ENCODE measurements at regions not wholly inside any gene's neighbourhood (a gene's known extent, or its start where the extent isn't known, plus 50 kb on each side); places are given as distances from the start of the nearest gene placed in this dataset.
A peak's percentile ranks its signal among the peaks of the same experiment; 100 is the strongest.
"Not testable (repeated sequence)": the region's sequence is repeated elsewhere in the genome, so short reads cannot be mapped to it uniquely, and the experiment has no call there.

- DNase-seq (ENCODE audit: low read depth) = no peak
These were observed 62.6 kb downstream of the ZIC1 start for GRCh38 chr3:147471741-147472140.

DNA sequence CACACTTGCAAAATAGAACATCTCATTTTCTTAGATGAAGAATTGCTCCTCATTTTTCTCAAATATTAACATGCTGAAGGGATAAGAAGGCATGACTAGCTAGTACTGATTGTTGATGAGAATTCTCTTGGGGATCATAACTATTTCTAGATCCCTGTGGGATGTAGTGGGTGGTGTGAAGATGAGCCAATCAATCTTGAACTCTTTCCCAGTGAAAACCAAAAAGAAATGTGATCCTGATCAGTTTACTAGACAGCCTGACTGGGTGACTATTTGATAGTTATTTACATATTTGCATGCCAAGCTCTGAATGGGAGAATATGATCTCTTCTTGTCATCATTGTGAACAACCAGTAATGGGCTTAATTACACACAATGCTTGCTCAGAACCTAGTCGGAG, 63.7 kb downstream of the ZIC1 start:
- DNase-seq (ENCODE audit: low read depth) = no peak

GRCh38 chr3:147483145-147483544, 74.0 kb downstream of the ZIC1 start:
- no peak for DNase-seq (ENCODE audit: low read depth)

DNA sequence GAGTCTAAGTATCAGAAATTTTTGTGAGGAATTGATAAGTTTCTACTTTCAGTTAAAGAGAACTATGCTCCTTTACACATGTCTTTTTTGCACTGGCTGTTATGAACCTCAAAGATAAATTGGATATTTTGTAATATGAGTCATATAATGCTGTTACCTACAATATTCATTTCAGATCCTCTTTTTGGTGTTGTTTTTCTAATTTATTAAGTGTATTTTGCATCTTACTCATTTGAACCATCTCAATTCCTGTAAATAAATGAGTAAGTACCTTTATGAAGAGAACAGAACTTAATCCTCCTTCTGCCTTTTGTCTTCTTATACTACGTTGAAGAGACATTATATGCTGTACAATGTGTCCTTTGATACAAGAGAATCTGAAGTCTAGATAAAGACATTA, 74.4 kb downstream of the ZIC1 start:
- DNase-seq (ENCODE audit: low read depth) = no peak

DNA sequence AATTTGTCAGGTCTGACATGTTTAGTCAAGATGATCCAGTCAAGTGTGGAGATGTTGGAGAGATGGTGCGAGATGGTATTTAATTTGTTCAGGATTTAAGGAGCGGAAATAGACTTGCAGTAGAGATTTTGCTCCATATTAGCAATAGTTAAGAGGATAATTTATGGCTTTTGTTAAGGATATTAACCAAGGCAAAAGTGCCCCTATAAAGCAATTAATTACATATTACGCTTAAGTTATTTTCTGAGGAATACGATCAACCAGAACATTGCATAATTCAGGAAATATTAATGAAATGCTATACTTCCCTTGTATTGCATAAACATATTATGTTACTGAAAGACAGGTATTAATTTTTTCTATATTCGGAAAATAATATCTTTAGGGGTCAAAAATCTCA, 83.9 kb downstream of the ZIC1 start:
- no peak for DNase-seq (ENCODE audit: low read depth)

GRCh38 chr3:147493666-147494065, 84.5 kb downstream of the ZIC1 start:
- no peak for DNase-seq (ENCODE audit: low read depth)

- no peak for DNase-seq (ENCODE audit: low read depth)
These were observed 88.1 kb downstream of the ZIC1 start for GRCh38 chr3:147497286-147497685.

DNA sequence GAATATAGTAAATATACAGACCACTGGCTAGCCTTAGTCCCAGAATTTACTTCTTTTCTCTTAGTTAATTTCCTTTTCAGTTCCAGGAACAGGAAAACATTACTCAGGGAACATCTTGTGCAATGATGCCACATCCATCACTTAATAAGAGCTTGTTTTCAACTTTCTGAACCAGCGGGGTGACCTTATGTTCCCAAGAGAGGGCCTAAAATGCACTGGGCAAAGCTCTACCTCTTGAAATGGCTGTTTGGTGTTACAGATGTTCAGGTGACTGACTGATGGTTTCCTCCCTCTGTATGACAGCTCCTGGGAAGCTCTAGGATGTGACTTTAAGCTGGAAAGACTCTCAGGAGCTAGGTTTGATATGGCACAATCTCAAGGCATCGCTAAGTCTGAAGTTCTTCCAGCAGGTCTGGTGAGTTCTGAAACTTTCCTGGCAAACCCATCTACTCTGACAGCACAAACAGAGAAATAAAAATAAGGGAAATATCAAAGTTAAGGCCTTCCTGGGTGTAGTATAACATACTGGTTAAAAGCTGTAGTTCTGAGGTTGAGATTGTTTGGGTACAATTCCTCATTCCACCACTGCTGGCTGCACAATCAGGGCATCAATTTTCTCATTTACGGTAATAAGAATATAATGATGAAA, 98.6 kb downstream of the ZIC1 start:
- peak; percentile 32 for DNase-seq (ENCODE audit: low read depth)

GRCh38 chr3:147509448-147509847, 100.3 kb downstream of the ZIC1 start:
- no peak for DNase-seq (ENCODE audit: low read depth)

DNA sequence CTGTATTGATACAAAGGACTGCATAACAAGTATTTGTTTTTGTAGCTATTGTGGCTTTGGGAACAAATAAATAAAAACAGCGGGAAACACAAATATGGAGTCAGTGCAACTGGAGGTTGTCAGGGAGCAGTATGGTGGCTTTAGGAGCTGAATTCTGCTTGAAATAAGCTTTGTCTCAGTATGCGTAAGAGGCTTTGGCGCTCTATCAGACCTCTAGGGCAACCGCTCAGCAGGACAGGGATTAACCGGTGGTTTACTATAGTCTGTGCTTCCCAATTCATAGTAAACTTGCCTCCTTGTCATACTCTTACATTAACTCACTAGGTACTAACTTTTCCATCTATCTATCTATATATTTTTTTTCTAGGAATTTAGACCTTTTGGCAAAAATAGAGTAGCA, 104.6 kb downstream of the ZIC1 start:
- no peak for DNase-seq (ENCODE audit: low read depth)

DNA sequence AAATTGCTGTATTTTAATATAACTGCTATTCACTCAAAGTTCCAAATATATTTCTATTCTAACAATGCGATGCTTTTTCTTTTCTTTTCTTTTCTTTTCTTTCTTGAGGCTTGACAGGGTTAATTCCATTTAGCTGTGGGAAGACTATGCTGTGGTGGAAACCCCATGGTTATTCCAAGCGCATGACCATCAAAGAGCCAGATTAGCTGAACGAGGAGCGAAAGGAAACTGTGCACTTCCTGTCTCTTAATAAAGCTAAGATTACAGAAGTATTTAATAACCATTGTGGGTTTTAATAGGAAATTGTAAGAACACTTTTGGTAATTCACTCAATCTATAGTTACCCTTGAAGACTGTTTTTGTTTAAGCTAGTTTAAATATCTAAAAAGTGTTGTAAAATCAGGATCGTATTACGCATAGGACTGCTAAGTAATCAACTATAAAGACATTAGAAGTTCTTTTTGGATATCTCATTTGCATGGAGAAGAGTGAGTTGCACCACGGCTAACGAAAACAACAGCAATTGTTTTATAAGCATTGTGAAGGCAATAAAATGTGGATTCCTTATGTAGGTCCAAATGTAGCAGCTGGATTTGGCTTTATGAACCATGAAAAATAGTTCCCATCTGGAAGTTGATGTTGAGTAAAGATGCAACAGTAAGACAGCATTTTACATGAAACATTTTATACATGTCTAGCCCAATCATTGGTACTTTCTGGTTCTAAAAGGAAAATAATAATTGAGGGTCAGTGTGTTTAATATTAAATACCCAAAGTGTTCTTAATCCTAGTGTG, 105.4 kb downstream of the ZIC1 start:
- DNase-seq (ENCODE audit: low read depth) = no peak

DNA sequence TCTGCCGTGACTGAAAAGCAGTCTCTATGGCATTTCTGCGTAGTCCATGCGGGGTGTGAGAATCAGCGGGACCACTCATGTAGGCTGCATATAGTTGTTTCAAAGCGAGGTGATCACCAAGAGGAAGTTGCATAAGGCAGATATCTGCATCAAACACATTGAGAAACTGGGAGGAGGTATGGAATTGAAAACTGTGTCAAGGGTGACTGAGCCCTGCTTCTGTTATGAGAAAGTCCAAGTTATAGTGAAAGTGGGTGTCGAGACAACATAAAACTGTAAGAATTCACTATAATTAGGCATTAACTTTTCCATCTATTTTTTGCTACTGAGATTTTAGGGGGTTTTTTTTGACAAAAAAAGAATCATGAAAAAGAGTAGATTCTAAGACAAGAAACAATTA, 109.3 kb downstream of the ZIC1 start:
- no peak for DNase-seq (ENCODE audit: low read depth)

DNA sequence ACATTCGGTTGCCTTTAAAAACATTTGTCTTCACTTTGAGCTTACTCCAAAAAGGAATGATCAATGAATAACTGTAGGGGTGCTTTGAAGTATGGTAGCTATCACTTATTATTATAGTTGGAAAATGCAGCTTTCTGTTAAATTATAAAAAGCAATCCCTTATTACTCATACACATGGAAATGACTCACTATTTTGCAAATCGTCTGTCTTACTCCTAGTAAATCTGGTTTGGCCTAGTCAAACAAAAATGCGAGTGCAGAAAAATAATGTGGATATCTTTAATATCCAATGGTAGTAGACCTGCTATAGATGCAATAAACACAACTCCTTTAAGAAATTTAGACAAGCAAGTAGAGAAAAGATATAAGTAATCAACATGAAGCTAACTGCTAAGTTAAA, 112.5 kb downstream of the ZIC1 start:
- peak; percentile 47 for DNase-seq (ENCODE audit: low read depth)

DNA sequence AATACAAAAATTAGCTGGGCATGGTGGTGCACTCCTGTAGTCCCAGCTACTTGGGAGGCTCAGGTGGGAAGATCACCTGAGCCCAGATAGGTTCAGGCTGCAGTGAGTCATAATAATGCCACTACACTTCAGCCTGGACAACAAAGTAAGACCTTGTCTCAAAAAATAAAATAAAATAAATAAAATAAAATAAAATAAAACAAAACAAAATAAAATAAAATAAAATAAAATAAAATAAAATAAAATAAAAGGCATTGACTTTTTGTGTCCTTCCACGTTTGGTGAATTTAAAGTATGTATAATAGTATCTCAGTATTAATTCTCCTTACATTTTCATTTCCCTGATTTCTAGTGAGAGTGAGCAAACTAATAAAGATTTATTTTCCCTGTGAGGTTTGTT, 113.6 kb downstream of the ZIC1 start:
- DNase-seq (ENCODE audit: low read depth) = not testable (repeated sequence)

DNA sequence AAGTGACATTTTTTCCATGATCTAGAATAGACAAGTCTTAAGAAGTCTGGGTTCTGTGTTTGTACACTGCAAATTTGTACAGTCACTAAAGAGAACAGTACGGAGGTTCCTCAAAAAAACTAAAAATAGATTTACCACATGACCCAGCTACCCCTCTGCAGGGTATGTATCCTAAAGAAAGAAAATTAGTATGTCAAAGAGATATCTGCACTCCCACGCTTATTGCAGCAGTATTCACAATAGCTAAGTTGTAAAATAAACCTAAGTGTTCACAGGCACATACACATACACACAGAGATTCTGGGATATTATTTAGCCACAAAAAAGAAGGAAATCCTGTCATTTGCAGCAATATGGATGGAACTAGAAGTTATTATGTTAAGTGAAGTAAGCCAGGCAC, 120.4 kb downstream of the ZIC1 start:
- no peak for DNase-seq (ENCODE audit: low read depth)

DNA sequence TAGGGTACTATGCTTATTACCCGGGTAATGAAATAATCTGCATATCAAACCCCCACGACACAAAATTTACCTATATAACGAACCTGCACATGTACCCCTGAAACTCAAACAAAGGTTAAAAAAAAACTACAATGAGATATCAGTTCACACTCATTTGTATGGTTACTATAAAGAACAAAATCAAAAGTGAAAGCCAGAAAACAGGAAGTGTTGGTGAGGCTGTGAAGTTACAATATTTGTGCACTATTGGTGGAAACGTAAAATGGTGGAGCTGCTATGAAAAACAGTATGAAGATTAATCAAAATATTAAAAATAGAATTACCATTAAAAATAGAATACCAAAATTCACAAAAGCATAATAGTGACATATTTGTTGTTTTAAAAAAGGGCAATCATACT, 128.9 kb downstream of the ZIC1 start:
- DNase-seq (ENCODE audit: low read depth) = no peak

DNA sequence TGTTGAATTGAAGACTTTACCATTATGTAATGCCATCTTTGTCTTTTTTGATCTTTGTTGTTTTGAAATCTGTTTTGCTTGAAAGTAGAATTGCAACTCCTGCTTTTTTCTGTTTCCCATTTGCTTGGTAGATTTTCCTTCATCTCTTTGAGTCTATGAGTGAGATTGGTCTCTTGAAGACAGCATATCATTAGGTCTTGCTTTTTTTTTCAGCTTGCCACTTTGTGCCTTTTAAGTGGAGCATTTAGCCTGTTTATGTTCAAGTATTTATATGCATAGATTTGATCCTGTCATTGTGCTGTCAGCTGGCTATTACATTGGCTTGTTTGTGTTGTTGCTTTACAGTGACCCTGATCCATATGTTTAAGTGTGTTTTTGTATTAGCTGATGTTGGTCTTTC, 131.8 kb downstream of the ZIC1 start:
- DNase-seq (ENCODE audit: low read depth) = no peak

- no peak for DNase-seq (ENCODE audit: low read depth)
These were observed 135.1 kb downstream of the ZIC1 start for GRCh38 chr3:147544290-147544689.

GRCh38 chr3:147551491-147551890, 142.3 kb downstream of the ZIC1 start:
- no peak for DNase-seq (ENCODE audit: low read depth)

DNA sequence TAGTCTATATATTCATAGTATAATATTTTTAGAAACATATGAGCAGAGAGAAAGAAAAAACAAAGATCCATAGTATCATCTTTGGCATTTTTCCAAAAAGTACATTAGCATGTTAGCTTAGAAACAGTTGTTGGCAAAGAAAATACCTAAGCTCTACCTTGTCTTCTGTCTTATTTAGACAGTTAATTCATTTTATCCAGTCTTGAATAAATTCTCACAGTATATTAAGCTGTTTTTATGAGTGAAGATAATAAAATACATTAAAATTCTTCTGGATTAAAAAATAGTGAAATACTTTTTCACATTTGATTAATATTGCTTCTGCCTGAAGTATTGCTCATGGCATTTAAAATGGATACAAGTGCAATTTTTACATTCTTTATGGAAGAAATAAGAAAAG, 145.2 kb downstream of the ZIC1 start:
- no peak for DNase-seq (ENCODE audit: low read depth)

DNA sequence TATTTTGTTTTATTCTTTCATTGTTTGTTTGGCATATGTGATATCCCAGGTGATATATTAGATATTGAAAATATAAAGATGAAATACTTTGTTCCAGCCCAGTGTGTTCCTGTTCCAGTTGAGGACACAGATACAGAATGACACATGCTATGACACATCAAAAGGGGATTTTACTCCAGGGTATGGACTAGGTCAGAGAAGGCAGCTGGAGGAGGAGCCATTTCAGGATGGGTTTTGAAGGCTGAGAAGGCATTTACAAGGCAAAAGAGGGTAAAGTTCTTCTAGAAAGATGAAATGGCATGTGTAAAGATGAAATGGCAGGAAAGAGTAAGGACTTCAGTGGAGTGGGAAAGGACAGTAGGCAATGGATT, 163.8 kb downstream of the ZIC1 start:
- DNase-seq (ENCODE audit: low read depth) = no peak

DNA sequence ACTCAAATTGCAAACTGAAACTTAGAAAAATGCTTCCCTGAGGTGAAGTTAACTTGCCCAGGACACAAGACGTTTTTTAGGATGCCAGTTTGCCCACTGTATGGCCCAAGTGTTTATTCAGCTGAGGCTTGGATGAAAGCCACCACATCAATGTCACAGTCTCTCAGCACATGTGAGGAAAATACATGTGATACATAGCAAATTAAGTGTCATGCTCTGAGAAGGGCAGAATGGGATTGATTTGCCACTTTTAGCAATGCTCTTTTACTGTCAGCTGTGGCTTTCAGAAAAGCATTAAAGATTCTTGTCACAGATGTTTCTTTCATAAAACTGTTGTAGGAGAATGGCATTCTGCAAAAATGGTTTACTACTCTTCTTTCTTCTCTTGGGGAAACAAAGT, 165.5 kb downstream of the ZIC1 start:
- DNase-seq (ENCODE audit: low read depth) = no peak

DNA sequence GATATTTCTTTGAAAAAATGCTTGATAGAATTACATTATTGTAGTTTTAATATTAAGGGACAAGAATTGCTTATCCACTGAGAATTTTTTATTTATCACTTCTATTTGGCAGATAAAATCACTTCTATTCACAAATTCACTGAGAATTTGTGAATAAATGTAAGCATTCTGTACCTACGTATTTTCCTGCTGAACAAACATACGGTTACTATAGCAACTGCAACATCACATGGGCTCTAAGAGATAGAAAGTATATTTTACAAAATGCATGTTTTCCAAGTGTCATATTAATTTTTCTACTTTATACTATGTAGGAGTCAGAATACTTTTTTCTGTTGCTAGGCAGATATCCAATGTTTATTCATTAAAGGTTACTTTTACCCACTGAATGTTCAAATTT, 166.2 kb downstream of the ZIC1 start:
- DNase-seq (ENCODE audit: low read depth) = no peak

GRCh38 chr3:147582642-147583041, 173.5 kb downstream of the ZIC1 start:
- no peak for DNase-seq (ENCODE audit: low read depth)

All from stromal cell of bone marrow (primary cell).